ENCODE measurements at regions not wholly inside any gene's neighbourhood (a gene's known extent, or its start where the extent isn't known, plus 50 kb on each side); places are given as distances from the start of the nearest gene placed in this dataset.
"Not testable (repeated sequence)": the region's sequence is repeated elsewhere in the genome, so short reads cannot be mapped to it uniquely, and the experiment has no call there.

- DNase-seq (ENCODE audit: low read depth); H3K4me3 ChIP-seq (ENCODE audit: low read depth, low read length): not testable (repeated sequence)
Measured at GRCh38 chr9:42851701-42852100, 668.2 kb downstream of the SPATA31A6 start.

DNA sequence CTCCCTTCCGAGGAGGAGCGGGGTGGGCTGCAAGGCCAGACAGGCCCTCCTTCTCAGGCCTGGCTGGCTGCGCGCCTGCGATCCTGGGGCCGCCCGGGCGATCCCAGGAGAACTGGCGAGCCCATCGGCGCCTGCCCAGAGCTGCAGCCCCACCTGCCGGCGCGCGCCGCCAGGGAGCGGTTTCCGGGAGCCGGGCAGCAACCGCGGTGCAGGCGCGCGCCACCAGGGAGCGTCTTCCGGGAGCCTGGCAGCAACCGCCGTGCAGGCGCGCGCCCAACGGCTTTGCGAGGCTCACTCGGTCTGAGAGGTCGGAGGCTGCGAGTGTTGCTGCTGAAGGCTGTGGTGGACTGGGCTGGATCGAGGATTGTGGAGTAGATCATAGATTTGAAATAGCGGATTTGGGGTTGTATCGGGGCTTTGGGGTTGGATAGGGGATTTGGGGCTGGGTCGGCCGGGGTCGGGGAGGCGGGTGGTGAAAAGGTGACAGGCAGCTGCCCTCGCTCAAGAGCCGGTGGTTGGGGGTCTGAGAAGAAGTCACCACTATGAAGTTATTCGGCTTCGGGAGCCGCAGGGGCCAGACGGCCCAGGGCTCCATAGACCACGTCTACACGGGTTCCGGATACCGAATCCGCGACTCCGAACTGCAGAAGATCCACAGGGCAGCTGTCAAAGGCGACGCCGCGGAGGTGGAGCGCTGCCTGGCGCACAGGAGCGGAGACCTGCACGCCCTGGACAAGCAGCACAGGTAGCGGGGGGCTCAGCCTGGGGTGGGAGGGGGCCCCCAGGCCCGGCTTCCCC, 668.9 kb downstream of the SPATA31A6 start:
- TF ChIP-seq, protein P1, sequence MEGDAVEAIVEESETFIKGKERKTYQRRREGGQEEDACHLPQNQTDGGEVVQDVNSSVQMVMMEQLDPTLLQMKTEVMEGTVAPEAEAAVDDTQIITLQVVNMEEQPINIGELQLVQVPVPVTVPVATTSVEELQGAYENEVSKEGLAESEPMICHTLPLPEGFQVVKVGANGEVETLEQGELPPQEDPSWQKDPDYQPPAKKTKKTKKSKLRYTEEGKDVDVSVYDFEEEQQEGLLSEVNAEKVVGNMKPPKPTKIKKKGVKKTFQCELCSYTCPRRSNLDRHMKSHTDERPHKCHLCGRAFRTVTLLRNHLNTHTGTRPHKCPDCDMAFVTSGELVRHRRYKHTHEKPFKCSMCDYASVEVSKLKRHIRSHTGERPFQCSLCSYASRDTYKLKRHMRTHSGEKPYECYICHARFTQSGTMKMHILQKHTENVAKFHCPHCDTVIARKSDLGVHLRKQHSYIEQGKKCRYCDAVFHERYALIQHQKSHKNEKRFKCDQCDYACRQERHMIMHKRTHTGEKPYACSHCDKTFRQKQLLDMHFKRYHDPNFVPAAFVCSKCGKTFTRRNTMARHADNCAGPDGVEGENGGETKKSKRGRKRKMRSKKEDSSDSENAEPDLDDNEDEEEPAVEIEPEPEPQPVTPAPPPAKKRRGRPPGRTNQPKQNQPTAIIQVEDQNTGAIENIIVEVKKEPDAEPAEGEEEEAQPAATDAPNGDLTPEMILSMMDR (IDR thresholded peaks at IDR 0.05; ENCODE audit: low read depth, low read length, missing control alignments), result peak; percentile 18
- H3K4me3 ChIP-seq (ENCODE audit: low read depth, low read length); DNase-seq (ENCODE audit: low read depth): not testable (repeated sequence)

DNA sequence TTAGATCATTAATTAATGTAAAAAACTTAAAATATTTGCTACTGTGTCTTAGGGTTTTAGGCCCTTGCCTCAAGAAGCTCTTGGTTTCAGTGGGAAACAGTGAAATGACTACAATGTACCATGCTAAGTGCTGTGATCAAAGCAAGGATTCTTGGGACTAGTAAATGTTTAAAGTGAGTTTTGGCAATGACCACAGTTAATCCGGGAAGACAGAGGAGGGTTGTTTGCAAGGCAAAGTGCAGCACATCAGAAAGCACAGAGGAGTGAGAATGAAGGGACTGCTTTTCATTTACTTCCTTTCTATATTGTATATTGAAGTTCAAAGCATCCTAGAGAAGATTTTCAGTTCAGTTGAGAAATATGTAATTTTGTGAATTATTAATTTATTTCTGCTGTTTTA, 676.7 kb downstream of the SPATA31A6 start:
- not testable (repeated sequence) for H3K4me3 ChIP-seq (ENCODE audit: low read depth, low read length); DNase-seq (ENCODE audit: low read depth)

DNA sequence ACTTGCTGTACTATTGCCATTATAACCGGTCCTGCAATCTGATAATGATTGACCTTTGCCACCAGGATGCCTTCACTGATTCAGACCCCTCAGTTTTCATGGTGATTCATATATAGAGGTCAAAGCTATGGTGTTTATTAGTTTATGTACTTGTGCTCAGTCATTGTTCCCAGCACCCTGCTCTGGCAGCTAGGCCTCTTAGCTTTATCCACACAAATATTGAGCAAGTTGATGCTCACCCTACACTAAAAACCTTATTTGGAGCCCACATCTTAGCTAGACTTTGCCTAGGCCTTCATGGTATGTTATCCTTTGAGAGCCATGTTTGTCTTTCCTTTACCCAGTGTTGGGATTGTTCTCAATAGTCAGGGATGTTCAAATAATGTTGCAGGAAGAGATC, 679.0 kb downstream of the SPATA31A6 start:
- DNase-seq (ENCODE audit: low read depth); H3K4me3 ChIP-seq (ENCODE audit: low read depth, low read length): not testable (repeated sequence)
